ENCODE measurements at regions not wholly inside any gene's neighbourhood (a gene's known extent, or its start where the extent isn't known, plus 50 kb on each side); places are given as distances from the start of the nearest gene placed in this dataset.

- Histone ChIP-seq H3K27me3 (ENCODE audit: control insufficient read depth, insufficient read depth, low read length, poor library complexity, severe bottlenecking) (no peaks in the 10 kb centered on the region), H3K27ac (ENCODE audit: low read depth, low read length) (no peak overlapping the region), H3K4me3 (ENCODE audit: low read length) (no peak overlapping the region), H3K9me3 (ENCODE audit: control insufficient read depth, low read length) (no peaks in the 10 kb centered on the region), H3K4me1 (ENCODE audit: control insufficient read depth, insufficient read depth, low read length) (no peaks in the 10 kb centered on the region), H3K9ac (ENCODE audit: extremely low read depth, low read length, poor library complexity, severe bottlenecking) (no peak overlapping the region), H3K36me3 (ENCODE audit: control insufficient read depth, insufficient read depth, low read length) (no peaks in the 10 kb centered on the region)
- Mint-ChIP-seq H3K36me3 (ENCODE audit: low read depth) (no peaks in the 10 kb centered on the region), H3K27me3 (ENCODE audit: insufficient read depth) (no peaks in the 10 kb centered on the region), H3K9me3 (no peaks in the 10 kb centered on the region), H3K4me3 (no peak overlapping the region), H3K4me1 (peaks cover 19% of the 10 kb centered on the region), H3K27ac (no peak overlapping the region)
- no peak for DNase-seq
- 88% methylated on average over 2 of the region's 2 CpGs; no CpG with 5 or more reads in 1 of the 2 experiments for WGBS, 2 experiments (ENCODE audit: insufficient coverage in 1 of 2, insufficient read length in 1 of 2)
- TF ChIP-seq CTCF (conservative IDR thresholded peaks at IDR 0.05) = no peak
Observed at GRCh38 chr1:73029571-73029970, 747.2 kb upstream of the NEGR1 start.

- no peak overlapping the region for H3K27ac Mint-ChIP-seq
- no peak overlapping the region for H3K9ac ChIP-seq (ENCODE audit: extremely low read depth, low read length, poor library complexity, severe bottlenecking)
- H3K9me3 ChIP-seq (ENCODE audit: control insufficient read depth, low read length) = no peaks in the 10 kb centered on the region
- no peaks in the 10 kb centered on the region for H3K27me3 Mint-ChIP-seq (ENCODE audit: insufficient read depth)
- no peaks in the 10 kb centered on the region for H3K4me1 ChIP-seq (ENCODE audit: control insufficient read depth, insufficient read depth, low read length)
- no peaks in the 10 kb centered on the region for H3K4me1 Mint-ChIP-seq
- no peaks in the 10 kb centered on the region for H3K36me3 ChIP-seq (ENCODE audit: control insufficient read depth, insufficient read depth, low read length)
- no peaks in the 10 kb centered on the region for H3K36me3 Mint-ChIP-seq (ENCODE audit: low read depth)
- H3K4me3 ChIP-seq (ENCODE audit: low read length) = no peak overlapping the region
- WGBS, 2 experiments (ENCODE audit: insufficient coverage in 1 of 2, insufficient read length in 1 of 2) = 71% methylated on average over 4 of the region's 4 CpGs; no CpG with 5 or more reads in 1 of the 2 experiments
- DNase-seq = no peak
- H3K4me3 Mint-ChIP-seq = no peak overlapping the region
- H3K27me3 ChIP-seq (ENCODE audit: control insufficient read depth, insufficient read depth, low read length, poor library complexity, severe bottlenecking) = no peaks in the 10 kb centered on the region
- no peak for TF ChIP-seq CTCF (conservative IDR thresholded peaks at IDR 0.05)
- no peak overlapping the region for H3K27ac ChIP-seq (ENCODE audit: low read depth, low read length)
- H3K9me3 Mint-ChIP-seq = no peaks in the 10 kb centered on the region
Observed at GRCh38 chr1:73026114-73026513, 743.8 kb upstream of the NEGR1 start.

GRCh38 chr1:73009938-73010337, 727.6 kb upstream of the NEGR1 start:
- no peaks in the 10 kb centered on the region for H3K27me3 ChIP-seq (ENCODE audit: control insufficient read depth, insufficient read depth, low read length, poor library complexity, severe bottlenecking)
- no peaks in the 10 kb centered on the region for H3K36me3 ChIP-seq (ENCODE audit: control insufficient read depth, insufficient read depth, low read length)
- H3K27ac Mint-ChIP-seq = no peak overlapping the region
- WGBS, 2 experiments (ENCODE audit: insufficient coverage in 1 of 2, insufficient read length in 1 of 2) = 71% methylated on average over 1 of the region's 1 CpG; no CpG with 5 or more reads in 1 of the 2 experiments
- peaks cover 24% of the 10 kb centered on the region for H3K4me1 Mint-ChIP-seq
- H3K9me3 Mint-ChIP-seq = no peaks in the 10 kb centered on the region
- H3K4me3 Mint-ChIP-seq = no peak overlapping the region
- no peak for DNase-seq
- H3K36me3 Mint-ChIP-seq (ENCODE audit: low read depth) = no peaks in the 10 kb centered on the region
- H3K4me1 ChIP-seq (ENCODE audit: control insufficient read depth, insufficient read depth, low read length) = no peaks in the 10 kb centered on the region
- H3K27me3 Mint-ChIP-seq (ENCODE audit: insufficient read depth) = no peaks in the 10 kb centered on the region
- H3K4me3 ChIP-seq (ENCODE audit: low read length) = no peak overlapping the region
- no peak overlapping the region for H3K9ac ChIP-seq (ENCODE audit: extremely low read depth, low read length, poor library complexity, severe bottlenecking)
- no peak for TF ChIP-seq CTCF (conservative IDR thresholded peaks at IDR 0.05)
- H3K9me3 ChIP-seq (ENCODE audit: control insufficient read depth, low read length) = no peaks in the 10 kb centered on the region
- no peak overlapping the region for H3K27ac ChIP-seq (ENCODE audit: low read depth, low read length)

All from endodermal cell (in vitro differentiated cells).